Gastroesophageal sphincter (tissue), 4 donors: ENCODE measurements at regions not wholly inside any gene's neighbourhood (a gene's known extent, or its start where the extent isn't known, plus 50 kb on each side); places are given as distances from the start of the nearest gene placed in this dataset.
A peak's percentile ranks its signal among the peaks of the same experiment; 100 is the strongest.

Experiments used
- ATAC-seq: fragments of 150-250 bp; one replicate; pipeline ENCODE4 v1.9.1; 2016; ENCODE audit warnings: mild to moderate bottlenecking, moderate library complexity
- H3K27ac ChIP-seq, 4 donors: fragments of 200-600 bp; sonication (generic) in 3 of 4; 1 replicate in 3 of 4; 2 replicates in 1 of 4; pipeline ENCODE4 v1.5.1; 2016 to 2019
- H3K27me3 ChIP-seq: fragments of 200-600 bp; sonication (generic); one replicate; pipeline ENCODE4 v1.5.1; 2019
- H3K36me3 ChIP-seq, 2 donors: fragments of 200-600 bp; sonication (generic); one replicate each; pipeline ENCODE4 v1.5.1; 2019; ENCODE audit warnings: control low read depth in 1 of 2
- H3K4me1 ChIP-seq, 3 donors: fragments of 200-600 bp; sonication (generic); 1 replicate in 2 of 3; 2 replicates in 1 of 3; pipeline ENCODE4 v1.5.1; 2016 to 2019; ENCODE audit warnings: control low read depth in 2 of 3
- H3K4me3 ChIP-seq, 2 donors: fragments of 200-600 bp; sonication (generic); one replicate each; pipeline ENCODE4 v1.5.1; 2019; ENCODE audit warnings: mild to moderate bottlenecking in 1 of 2, moderate library complexity in 1 of 2
- H3K9me3 ChIP-seq, 3 donors: fragments of 200-600 bp; sonication (generic); one replicate each; pipeline ENCODE4 v1.5.1; 2017 to 2019; ENCODE audit warnings: control low read depth in 2 of 3
- CTCF ChIP-seq, 4 experiments: fragments of 200-600 bp in 2 of 4; fragments of 450-650 bp in 2 of 4; sonication (generic) in 1 of 4; IDR thresholded peaks; one replicate each; pipeline ENCODE4 v1.5.1; 2017 to 2019; ENCODE audit warnings: antibody characterized with exemption in 4 of 4, mild to moderate bottlenecking in 2 of 4, moderate library complexity in 2 of 4
- EP300 ChIP-seq: sonication (generic); formaldehyde crosslinking; IDR thresholded peaks from one replicate; pipeline ENCODE4 v1.6.1; 2017; ENCODE audit warnings: antibody characterized with exemption, mild to moderate bottlenecking
- POLR2A ChIP-seq, 2 donors: fragments of 450-650 bp; IDR thresholded peaks; one replicate each; pipeline ENCODE4 v1.6.1; 2017; ENCODE audit warnings: antibody characterized with exemption in 2 of 2, mild to moderate bottlenecking in 2 of 2, moderate library complexity in 1 of 2
- POLR2AphosphoS5 ChIP-seq: sonication (generic); formaldehyde crosslinking; IDR thresholded peaks from one replicate; pipeline ENCODE4 v1.6.1; 2017; ENCODE audit warnings: antibody characterized with exemption
- WGBS, 2 donors: methylation state at CpG; one replicate each; pipeline ENCODE4 v1.1.5; 2018; ENCODE audit warnings: low coverage in 1 of 2; 5-methylcytosine and 5-hydroxymethylcytosine counted together

- peak; percentile 72 for ATAC-seq
- WGBS, 2 donors, result 14 to 42% methylated on average over 4 to 5 of the region's 5 CpGs
- peak overlapping the region in 1 of 2 donors; percentile 19 for H3K4me3 ChIP-seq
- no peak overlapping the region for H3K27ac ChIP-seq
- H3K27me3 ChIP-seq, result no peaks in the 10 kb centered on the region
- no peaks in the 10 kb centered on the region for H3K36me3 ChIP-seq
- H3K4me1 ChIP-seq, result no peaks in the 10 kb centered on the region
- TF ChIP-seq EP300 (no peak), POLR2A (IDR thresholded peaks at IDR 0.05) (no peak), POLR2AphosphoS5 (peak; percentile 10), CTCF (IDR thresholded peaks at IDR 0.05) (peak; percentile 64 to 83 (median 76))
- no peaks in the 10 kb centered on the region for H3K9me3 ChIP-seq
Measured at GRCh38 chr11:128157423-128158298, 429.7 kb downstream of the ETS1 start.

- no peak for ATAC-seq
- no peaks in the 10 kb centered on the region for H3K9me3 ChIP-seq
- H3K27me3 ChIP-seq, result no peaks in the 10 kb centered on the region
- no peaks in the 10 kb centered on the region for H3K36me3 ChIP-seq
- H3K4me1 ChIP-seq, result no peaks in the 10 kb centered on the region
- no peak overlapping the region for H3K27ac ChIP-seq
- no peak overlapping the region for H3K4me3 ChIP-seq
- 80 to 85% methylated on average over 3 of the region's 3 CpGs for WGBS, 2 donors
- TF ChIP-seq CTCF (IDR thresholded peaks at IDR 0.05), result no peak
Measured at GRCh38 chr11:128156486-128156885, 430.9 kb downstream of the ETS1 start.

GRCh38 chr11:128155590-128155989 lies 431.8 kb downstream of the ETS1 start:
- ATAC-seq, result no peak
- TF ChIP-seq POLR2A (IDR thresholded peaks at IDR 0.05) (no peak), EP300 (no peak), POLR2AphosphoS5 (no peak), CTCF (IDR thresholded peaks at IDR 0.05) (no peak)
- H3K27me3 ChIP-seq, result no peaks in the 10 kb centered on the region
- 100% methylated on average over 2 of the region's 2 CpGs for WGBS, 2 donors
- H3K27ac ChIP-seq, result no peak overlapping the region
- H3K4me1 ChIP-seq, result no peaks in the 10 kb centered on the region
- H3K9me3 ChIP-seq, result no peaks in the 10 kb centered on the region
- H3K36me3 ChIP-seq, result no peaks in the 10 kb centered on the region
- H3K4me3 ChIP-seq, result no peak overlapping the region

GRCh38 chr11:128153697-128154048 lies 433.7 kb downstream of the ETS1 start:
- H3K36me3 ChIP-seq, result no peaks in the 10 kb centered on the region
- no peak for ATAC-seq
- WGBS, 2 donors, result 56 to 61% methylated on average over 2 to 3 of the region's 4 CpGs

More at GRCh38 chr11:128153697-128154048, 433.7 kb downstream of the ETS1 start:
- H3K27me3 ChIP-seq, result no peaks in the 10 kb centered on the region
- H3K9me3 ChIP-seq, result no peaks in the 10 kb centered on the region
- no peak overlapping the region for H3K27ac ChIP-seq
- no peak overlapping the region for H3K4me3 ChIP-seq
- TF ChIP-seq POLR2AphosphoS5, result no peak
- TF ChIP-seq CTCF (IDR thresholded peaks at IDR 0.05), result no peak
- no peak for TF ChIP-seq EP300
- no peaks in the 10 kb centered on the region for H3K4me1 ChIP-seq
